ENCODE measurements at regions not wholly inside any gene's neighbourhood (a gene's known extent, or its start where the extent isn't known, plus 50 kb on each side); places are given as distances from the start of the nearest gene placed in this dataset.

- DNase-seq, result peak in 2 of 3 donors; percentile 14 to 30
- peaks cover 0 to 8% (median 0%) of the 10 kb centered on the region in 3 donors for H3K36me3 Mint-ChIP-seq
- no peaks in the 10 kb centered on the region for H3K9me3 Mint-ChIP-seq
- peak overlapping the region; percentile 33 to 89 (median 79) for H3K4me3 Mint-ChIP-seq
- peaks cover 18 to 24% of the 10 kb centered on the region in 2 donors for H3K4me1 Mint-ChIP-seq
- peak overlapping the region; percentile 45 to 91 (median 82) for H3K27ac Mint-ChIP-seq
- peaks cover 4 to 11% (median 7%) of the 10 kb centered on the region in 3 donors for H3K27me3 Mint-ChIP-seq (ENCODE audit: low read depth in 3 of 3)
These were observed 99.4 kb upstream of the SLC45A1 start for GRCh38 chr1:8218351-8219092.

- Mint-ChIP-seq H3K36me3 (peaks cover 0 to 8% (median 0%) of the 10 kb centered on the region in 3 donors), H3K4me3 (peak overlapping the region; percentile 78 to 89 (median 82)), H3K27ac (peak overlapping the region; percentile 70 to 91 (median 82)), H3K27me3 (ENCODE audit: low read depth in 3 of 3) (peaks cover 4 to 11% (median 9%) of the 10 kb centered on the region in 3 donors), H3K4me1 (peaks cover 18 to 24% of the 10 kb centered on the region in 2 donors), H3K9me3 (no peaks in the 10 kb centered on the region)
- peak; percentile 19 to 50 (median 29) for DNase-seq
These were observed 100.1 kb upstream of the SLC45A1 start for GRCh38 chr1:8217809-8218208.

GRCh38 chr1:8217011-8217711 lies 100.8 kb upstream of the SLC45A1 start:
- peak overlapping the region in 5 of 6 donors; percentile 64 to 91 (median 80) for H3K27ac Mint-ChIP-seq
- peaks cover 0 to 8% (median 0%) of the 10 kb centered on the region in 3 donors for H3K36me3 Mint-ChIP-seq
- peak; percentile 24 to 41 (median 27) for DNase-seq
- peak overlapping the region; percentile 78 to 89 (median 82) for H3K4me3 Mint-ChIP-seq
- H3K9me3 Mint-ChIP-seq, result no peaks in the 10 kb centered on the region
- peaks cover 24 to 29% of the 10 kb centered on the region in 2 donors for H3K4me1 Mint-ChIP-seq
- H3K27me3 Mint-ChIP-seq (ENCODE audit: low read depth in 3 of 3), result peaks cover 4 to 11% (median 11%) of the 10 kb centered on the region in 3 donors

- peaks cover 11 to 15% (median 14%) of the 10 kb centered on the region in 3 donors for H3K27me3 Mint-ChIP-seq (ENCODE audit: low read depth in 3 of 3)
- peak overlapping the region; percentile 41 to 81 (median 64) for H3K4me3 Mint-ChIP-seq
- no peak for DNase-seq
- peak overlapping the region in 4 of 6 donors; percentile 39 to 91 (median 52) for H3K27ac Mint-ChIP-seq
- no peaks in the 10 kb centered on the region for H3K9me3 Mint-ChIP-seq
- H3K4me1 Mint-ChIP-seq, result peaks cover 32 to 39% of the 10 kb centered on the region in 2 donors
- peaks cover 0 to 8% (median 0%) of the 10 kb centered on the region in 3 donors for H3K36me3 Mint-ChIP-seq
These were observed 101.9 kb upstream of the SLC45A1 start for GRCh38 chr1:8216005-8216404.

GRCh38 chr1:8214501-8215173 lies 103.3 kb upstream of the SLC45A1 start:
- no peak for DNase-seq
- Mint-ChIP-seq H3K27me3 (ENCODE audit: low read depth in 3 of 3) (peaks cover 14 to 16% (median 14%) of the 10 kb centered on the region in 3 donors), H3K36me3 (peaks cover 0 to 5% (median 0%) of the 10 kb centered on the region in 3 donors), H3K9me3 (no peaks in the 10 kb centered on the region), H3K4me1 (peaks cover 32 to 39% of the 10 kb centered on the region in 2 donors), H3K4me3 (no peak overlapping the region), H3K27ac (no peak overlapping the region)

GRCh38 chr1:8213676-8214075 lies 104.2 kb upstream of the SLC45A1 start:
- Mint-ChIP-seq H3K9me3 (no peaks in the 10 kb centered on the region), H3K27me3 (ENCODE audit: low read depth in 3 of 3) (peaks cover 14 to 17% (median 16%) of the 10 kb centered on the region in 3 donors), H3K36me3 (peaks cover 0 to 5% (median 0%) of the 10 kb centered on the region in 3 donors), H3K4me3 (no peak overlapping the region), H3K4me1 (peaks cover 26 to 34% of the 10 kb centered on the region in 2 donors), H3K27ac (no peak overlapping the region)
- DNase-seq, result no peak

- no peak overlapping the region for H3K4me3 Mint-ChIP-seq
- peaks cover 21 to 28% of the 10 kb centered on the region in 2 donors for H3K4me1 Mint-ChIP-seq
- H3K27me3 Mint-ChIP-seq (ENCODE audit: low read depth in 3 of 3), result peaks cover 13 to 16% (median 14%) of the 10 kb centered on the region in 3 donors
- H3K27ac Mint-ChIP-seq, result no peak overlapping the region
- peaks cover 0 to 5% (median 0%) of the 10 kb centered on the region in 3 donors for H3K36me3 Mint-ChIP-seq
- no peaks in the 10 kb centered on the region for H3K9me3 Mint-ChIP-seq
- DNase-seq, result no peak
These were observed 104.8 kb upstream of the SLC45A1 start for GRCh38 chr1:8213136-8213535.

GRCh38 chr1:8212580-8213031 lies 105.3 kb upstream of the SLC45A1 start:
- no peak overlapping the region for H3K4me3 Mint-ChIP-seq

GRCh38 chr1:8211883-8212579 lies 105.9 kb upstream of the SLC45A1 start:
- H3K4me1 Mint-ChIP-seq, result peaks cover 14 to 21% of the 10 kb centered on the region in 2 donors
- DNase-seq, result no peak
- peaks cover 0 to 5% (median 0%) of the 10 kb centered on the region in 3 donors for H3K36me3 Mint-ChIP-seq
- H3K27ac Mint-ChIP-seq, result peak overlapping the region in 2 of 6 donors; percentile 26 to 78
- H3K27me3 Mint-ChIP-seq (ENCODE audit: low read depth in 3 of 3), result peaks cover 8 to 14% (median 13%) of the 10 kb centered on the region in 3 donors
- H3K9me3 Mint-ChIP-seq, result no peaks in the 10 kb centered on the region
- H3K4me3 Mint-ChIP-seq, result peak overlapping the region in 4 of 5 donors; percentile 17 to 65 (median 36)

More at GRCh38 chr1:8212580-8213031, 105.3 kb upstream of the SLC45A1 start:
- Mint-ChIP-seq H3K27ac (peak overlapping the region in 1 of 6 donors; percentile 26), H3K4me1 (peaks cover 15 to 23% of the 10 kb centered on the region in 2 donors), H3K9me3 (no peaks in the 10 kb centered on the region), H3K27me3 (ENCODE audit: low read depth in 3 of 3) (peaks cover 8 to 14% (median 13%) of the 10 kb centered on the region in 3 donors), H3K36me3 (peaks cover 0 to 5% (median 0%) of the 10 kb centered on the region in 3 donors)
- no peak for DNase-seq

GRCh38 chr1:8211251-8211882 lies 106.5 kb upstream of the SLC45A1 start:
- Mint-ChIP-seq H3K4me3 (peak overlapping the region in 4 of 5 donors; percentile 9 to 65 (median 28)), H3K4me1 (peaks cover 14 to 17% of the 10 kb centered on the region in 2 donors), H3K27ac (no peak overlapping the region), H3K9me3 (no peaks in the 10 kb centered on the region), H3K36me3 (peaks cover 0 to 5% (median 0%) of the 10 kb centered on the region in 3 donors), H3K27me3 (ENCODE audit: low read depth in 3 of 3) (peaks cover 8 to 15% (median 14%) of the 10 kb centered on the region in 3 donors)
- no peak for DNase-seq

GRCh38 chr1:8207202-8207601 lies 110.7 kb upstream of the SLC45A1 start:
- Mint-ChIP-seq H3K27me3 (ENCODE audit: low read depth in 3 of 3) (peaks cover 6 to 14% (median 11%) of the 10 kb centered on the region in 3 donors), H3K36me3 (no peaks in the 10 kb centered on the region), H3K27ac (no peak overlapping the region), H3K9me3 (no peaks in the 10 kb centered on the region), H3K4me1 (peaks cover 8 to 10% of the 10 kb centered on the region in 2 donors), H3K4me3 (no peak overlapping the region)
- DNase-seq, result no peak

- H3K9me3 Mint-ChIP-seq, result no peaks in the 10 kb centered on the region
- peaks cover 0 to 2% of the 10 kb centered on the region in 2 donors for H3K4me1 Mint-ChIP-seq
- no peak for DNase-seq
- no peaks in the 10 kb centered on the region for H3K36me3 Mint-ChIP-seq
- no peak overlapping the region for H3K4me3 Mint-ChIP-seq
- no peak overlapping the region for H3K27ac Mint-ChIP-seq
- H3K27me3 Mint-ChIP-seq (ENCODE audit: low read depth in 3 of 3), result peaks cover 5 to 9% (median 7%) of the 10 kb centered on the region in 3 donors
These were observed 111.5 kb upstream of the SLC45A1 start for GRCh38 chr1:8206391-8206790.
